ENCODE measurements at regions not wholly inside any gene's neighbourhood (a gene's known extent, or its start where the extent isn't known, plus 50 kb on each side); places are given as distances from the start of the nearest gene placed in this dataset.

GRCh38 chr3:31465999-31466398, 66.7 kb upstream of the STT3B start:
- ChIA-PET POLR2A (ENCODE audit: low non-redundant PET) (no interaction called here), CTCF (no interaction called here)
- DNase-seq (ENCODE audit: low spot score) = no peak
- TF ChIP-seq CTCF (conservative IDR thresholded peaks at IDR 0.05; ENCODE audit: low read depth) = no peak
- no peak overlapping the region for H3K27ac ChIP-seq

GRCh38 chr3:31466866-31467265, 65.9 kb upstream of the STT3B start:
- ChIA-PET POLR2A (ENCODE audit: low non-redundant PET) (no interaction called here), CTCF (no interaction called here)
- DNase-seq (ENCODE audit: low spot score) = no peak
- no peak for TF ChIP-seq CTCF (conservative IDR thresholded peaks at IDR 0.05; ENCODE audit: low read depth)
- no peak overlapping the region for H3K27ac ChIP-seq

- no peak for TF ChIP-seq CTCF (conservative IDR thresholded peaks at IDR 0.05; ENCODE audit: low read depth)
- no peak for DNase-seq (ENCODE audit: low spot score)
- H3K27ac ChIP-seq = no peak overlapping the region
- POLR2A ChIA-PET (ENCODE audit: low non-redundant PET) = no interaction called here
- CTCF ChIA-PET = no interaction called here
Measured at GRCh38 chr3:31468433-31468832, 64.3 kb upstream of the STT3B start.

- POLR2A ChIA-PET (ENCODE audit: low non-redundant PET) = no interaction called here
- TF ChIP-seq CTCF (conservative IDR thresholded peaks at IDR 0.05; ENCODE audit: low read depth) = no peak
- CTCF ChIA-PET = no interaction called here
- H3K27ac ChIP-seq = no peak overlapping the region
- no peak for DNase-seq (ENCODE audit: low spot score)
Measured at GRCh38 chr3:31469385-31469784, 63.3 kb upstream of the STT3B start.

GRCh38 chr3:31472479-31473390, 60.0 kb upstream of the STT3B start:
- no peak for TF ChIP-seq CTCF (conservative IDR thresholded peaks at IDR 0.05; ENCODE audit: low read depth)
- ChIA-PET POLR2A (ENCODE audit: low non-redundant PET) (no interaction called here), CTCF (no interaction called here)
- no peak for DNase-seq (ENCODE audit: low spot score)
- H3K27ac ChIP-seq = no peak overlapping the region

GRCh38 chr3:31476209-31476608, 56.5 kb upstream of the STT3B start:
- ChIA-PET CTCF (no interaction called here), POLR2A (ENCODE audit: low non-redundant PET) (no interaction called here)
- DNase-seq (ENCODE audit: low spot score) = no peak
- TF ChIP-seq CTCF (conservative IDR thresholded peaks at IDR 0.05; ENCODE audit: low read depth) = no peak
- H3K27ac ChIP-seq = no peak overlapping the region
